Endothelial cell of umbilical vein (primary cell): ENCODE measurements at regions not wholly inside any gene's neighbourhood (a gene's known extent, or its start where the extent isn't known, plus 50 kb on each side); places are given as distances from the start of the nearest gene placed in this dataset.

Experiments
- BruUV-seq: library from RNA; stranded (reverse); fragments of 400-500 nt; replicated peaks from 2 replicates; lab custom pipeline; 2021; lab: Mats Ljungman, UMichigan
- CTCF ChIA-PET: fragments of 300-600, 350-600 bp; sonication (Branson Sonifier 250); formaldehyde crosslinking; loops from one replicate; lab custom pipeline; 2021; ENCODE audit warnings: antibody characterized with exemption, inconsistent platforms; lab: Charles Lee
- POLR2A ChIA-PET: fragments of 300-600, 350-600 bp; sonication (Branson Sonifier 250); formaldehyde crosslinking; loops from one replicate; lab custom pipeline; 2021; ENCODE audit warnings: antibody characterized with exemption, inconsistent platforms; lab: Charles Lee
- DNase-seq: peaks from one replicate; pipeline ENCODE4 v3.0.0-alpha.2; 2011; ENCODE audit warnings: low read depth, low spot score
- FAIRE-seq: peaks from 2 replicates; lab custom pipeline; 2011; peaks lifted over from hg19 to GRCh38; lab: Jason Lieb, UNC
- H2AFZ ChIP-seq: 2 replicates; pipeline ENCODE4 v1.6.0; 2012; ENCODE audit warnings: low read depth, low read length, control low read depth, inconsistent platforms
- H3K27ac ChIP-seq: 2 replicates; pipeline ENCODE4 v1.5.1; 2011; ENCODE audit warnings: low read depth, mild to moderate bottlenecking, control low read depth, low read length, moderate library complexity; ENCODE audit not compliant: insufficient read depth
- H3K27me3 ChIP-seq, 2 experiments: 2 replicates each; pipeline versions ENCODE4 v1.6.0 to v1.6.1; 2011; ENCODE audit warnings: low read length in 2 of 2, mixed read lengths in 1 of 2; ENCODE audit not compliant: control insufficient read depth in 2 of 2, insufficient read depth in 2 of 2
- H3K36me3 ChIP-seq, 2 experiments: 2 replicates in 1 of 2; 3 replicates in 1 of 2; pipeline ENCODE4 v1.5.1; 2011; ENCODE audit warnings: low read length in 2 of 2, mild to moderate bottlenecking in 1 of 2, moderate library complexity in 1 of 2; ENCODE audit not compliant: control insufficient read depth in 2 of 2, insufficient read depth in 2 of 2; ENCODE audit errors: extremely low read depth in 1 of 2
- H3K4me1 ChIP-seq: 3 replicates; pipeline ENCODE4 v1.5.1; 2011; ENCODE audit warnings: mild to moderate bottlenecking, low read length; ENCODE audit not compliant: control insufficient read depth, insufficient read depth; ENCODE audit errors: extremely low read depth
- H3K4me2 ChIP-seq: 2 replicates; pipeline ENCODE4 v1.6.1; 2011; ENCODE audit warnings: low read length, control low read depth, mixed read lengths; ENCODE audit not compliant: insufficient read depth
- H3K4me3 ChIP-seq, 3 experiments: fragments of 200-600 bp in 1 of 3; sonication (generic), shearing (Covaris generic) in 1 of 3; replicated peaks in 1 of 3; 2 replicates each; pipeline ENCODE4 v1.5.1; 2011 to 2016; ENCODE audit warnings: control low read depth in 3 of 3, low read length in 3 of 3, mild to moderate bottlenecking in 2 of 3, inconsistent platforms in 1 of 3, low read depth in 1 of 3, moderate library complexity in 1 of 3; ENCODE audit not compliant: insufficient read depth in 1 of 3
- H3K79me2 ChIP-seq: 2 replicates; pipeline ENCODE4 v1.6.0; 2012; ENCODE audit warnings: low read length, inconsistent platforms; ENCODE audit not compliant: control insufficient read depth, insufficient read depth
- H3K9ac ChIP-seq: replicated peaks from 2 replicates; pipeline ENCODE3; 2011; ENCODE audit warnings: low read length, control low read depth; ENCODE audit not compliant: insufficient read depth; ENCODE audit errors: extremely low read depth
- H3K9me1 ChIP-seq: replicated peaks from 3 replicates; pipeline ENCODE4 v1.6.0; 2011; ENCODE audit warnings: mild to moderate bottlenecking, low read length; ENCODE audit not compliant: control insufficient read depth, insufficient read depth; ENCODE audit errors: extremely low read depth
- H3K9me3 ChIP-seq: replicated peaks from 2 replicates; pipeline ENCODE4 v1.5.1; 2012; ENCODE audit warnings: low read length, inconsistent platforms; ENCODE audit not compliant: control insufficient read depth, insufficient read depth
- H4K20me1 ChIP-seq: replicated peaks from 2 replicates; pipeline ENCODE3; 2011; ENCODE audit warnings: mild to moderate bottlenecking, low read length; ENCODE audit not compliant: control insufficient read depth, insufficient read depth; ENCODE audit errors: extremely low read depth
- EZH2 ChIP-seq: IDR thresholded peaks from 2 replicates; pipeline ENCODE4 v1.6.1; 2012; ENCODE audit warnings: borderline replicate concordance, low read depth, mild to moderate bottlenecking, moderate library complexity, low read length, inconsistent platforms; ENCODE audit not compliant: severe bottlenecking
- FOS ChIP-seq: IDR thresholded peaks from 2 replicates; pipeline ENCODE4 v1.6.1; 2011; ENCODE audit warnings: mild to moderate bottlenecking, low read length, moderate library complexity, borderline replicate concordance; ENCODE audit not compliant: insufficient read depth
- GATA2 ChIP-seq: IDR thresholded peaks from 2 replicates; pipeline ENCODE4 v1.7.0; 2011; ENCODE audit warnings: low read depth, mild to moderate bottlenecking, moderate library complexity, mixed read lengths, low read length; ENCODE audit not compliant: insufficient read length, insufficient read depth
- JUN ChIP-seq: IDR thresholded peaks from 2 replicates; pipeline ENCODE4 v1.6.1; 2011; ENCODE audit warnings: borderline replicate concordance, low read depth; ENCODE audit not compliant: insufficient read length, insufficient read depth
- MYC ChIP-seq: IDR thresholded peaks from one replicate; pipeline ENCODE4 v1.6.1; 2011; ENCODE audit warnings: mild to moderate bottlenecking, low read depth, low read length
- POLR2A ChIP-seq: IDR thresholded peaks from 2 replicates; pipeline ENCODE4 v1.6.1; 2012; ENCODE audit warnings: low read depth, mild to moderate bottlenecking, control low read depth, low read length
- POLR2AphosphoS5 ChIP-seq: IDR thresholded peaks from 2 replicates; pipeline ENCODE4 v1.6.1; 2012; ENCODE audit warnings: low read depth, mild to moderate bottlenecking, control low read depth, low read length, moderate library complexity; ENCODE audit not compliant: insufficient read depth
- dilution Hi-C: fragments of 300-500 bp; cut with MboI; formaldehyde crosslinking; loops from one replicate; pipeline ENCODE4 v1.15.0; 2019; ENCODE audit warnings: low sequenced_read_pairs; ENCODE audit not compliant: extremely low pct_ligation_motif_present
- intact Hi-C: fragments of 100-400 bp; cut with micrococcal nuclease; formaldehyde crosslinking; loops from one replicate; pipeline ENCODE4 v1.10.0; 2022
- TF ChIP-seq, protein P1 (sequence below): IDR thresholded peaks from 2 replicates; pipeline ENCODE4 v1.6.1; 2011; ENCODE audit not compliant: insufficient read depth, insufficient read length
- TF ChIP-seq, protein P2 (sequence below), 2 donors: IDR thresholded peaks; 1 replicate in 1 of 2; 2 replicates in 1 of 2; pipeline ENCODE4 v1.5.1; 2011; ENCODE audit warnings: low read length in 2 of 2, mild to moderate bottlenecking in 2 of 2, moderate library complexity in 2 of 2, control low read depth in 1 of 2, inconsistent platforms in 1 of 2, low read depth in 1 of 2; ENCODE audit not compliant: insufficient read depth in 1 of 2; ENCODE audit errors: extremely low read depth in 1 of 2

DNA sequence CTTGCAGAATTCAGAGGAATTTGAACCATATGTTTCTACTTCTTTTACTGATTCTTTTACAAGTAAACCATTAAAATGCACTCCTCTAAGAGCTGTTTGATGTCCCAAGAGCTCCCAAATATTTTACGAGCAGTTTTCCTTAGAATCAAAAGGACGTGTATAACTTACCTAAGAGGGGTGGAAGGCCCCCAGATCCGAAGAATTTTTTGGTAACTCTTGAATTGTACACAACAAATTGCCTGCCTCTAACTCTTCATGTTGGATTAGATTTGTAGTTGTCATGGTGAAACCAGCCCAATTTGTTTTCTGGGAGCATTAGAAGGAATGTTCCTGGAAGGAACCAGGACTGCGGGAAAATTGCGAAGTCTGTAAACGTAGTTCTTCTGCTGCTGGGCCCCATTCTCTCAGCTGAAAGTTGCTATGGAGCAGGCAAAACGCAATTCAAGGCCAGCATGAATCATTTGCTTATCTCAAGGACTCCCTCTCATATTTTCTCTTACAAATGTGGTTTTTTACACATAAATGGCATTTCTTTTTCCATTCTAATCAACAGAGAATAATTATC is 124.8 kb upstream of the TMEM72 start:
- no peak overlapping the region for H3K27ac ChIP-seq
- H2AFZ ChIP-seq = no peak overlapping the region
- TF ChIP-seq POLR2A = no peak
- no peak for TF ChIP-seq POLR2AphosphoS5
- TF ChIP-seq MYC = no peak
- FAIRE-seq (no peak), DNase-seq (no peak)
- ChIA-PET CTCF (no interaction called here), POLR2A (no interaction called here)
- H4K20me1 ChIP-seq = no peaks in the 10 kb centered on the region
- peaks cover 0 to 2% of the 10 kb centered on the region in 2 experiments for H3K27me3 ChIP-seq
- no peak overlapping the region for H3K9ac ChIP-seq
- H3K9me1 ChIP-seq = no peaks in the 10 kb centered on the region
- no peaks in the 10 kb centered on the region for H3K36me3 ChIP-seq
- intact Hi-C loops (no loop called here), dilution Hi-C loops (no loop called here)
- H3K79me2 ChIP-seq = no peaks in the 10 kb centered on the region
- H3K4me3 ChIP-seq = no peak overlapping the region
- no peaks in the 10 kb centered on the region for H3K9me3 ChIP-seq
- H3K4me2 ChIP-seq = no peak overlapping the region
- BruUV-seq = no TSS peak
- no peaks in the 10 kb centered on the region for H3K4me1 ChIP-seq

DNA sequence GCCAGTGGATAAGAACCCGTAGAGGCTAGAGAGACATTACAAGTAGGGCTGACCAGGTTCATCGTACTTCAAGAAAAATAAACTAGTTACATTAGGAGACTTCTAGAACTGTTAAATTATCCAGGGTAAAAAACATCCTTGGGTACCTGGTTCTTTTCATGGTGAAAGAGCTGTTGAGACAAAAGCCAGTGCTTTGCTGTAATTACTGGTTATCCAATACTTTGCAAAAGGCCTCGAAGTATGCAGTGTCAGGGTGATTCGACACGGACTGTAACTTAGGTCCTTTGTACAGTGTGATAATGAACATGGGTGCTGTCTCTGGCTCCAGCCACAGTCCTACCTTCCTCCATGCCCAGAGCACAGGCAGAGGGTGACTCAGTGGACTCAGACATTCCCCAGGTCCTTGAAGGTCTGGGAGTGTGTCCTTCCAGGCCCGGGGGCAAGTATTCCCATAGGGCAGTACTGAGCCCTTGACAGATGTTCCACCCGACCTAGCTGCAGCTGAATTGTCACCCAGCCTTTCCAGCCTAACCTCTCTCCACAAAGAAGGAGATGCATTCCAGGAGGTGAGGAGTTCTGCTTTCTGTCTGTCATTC is 123.6 kb upstream of the TMEM72 start:
- CTCF ChIA-PET = no interaction called here
- no peak for TF ChIP-seq EZH2
- no peak for TF ChIP-seq GATA2
- TF ChIP-seq, protein P1, sequence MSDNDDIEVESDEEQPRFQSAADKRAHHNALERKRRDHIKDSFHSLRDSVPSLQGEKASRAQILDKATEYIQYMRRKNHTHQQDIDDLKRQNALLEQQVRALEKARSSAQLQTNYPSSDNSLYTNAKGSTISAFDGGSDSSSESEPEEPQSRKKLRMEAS = no peak
- no peak for TF ChIP-seq MYC
- TF ChIP-seq, protein P2, sequence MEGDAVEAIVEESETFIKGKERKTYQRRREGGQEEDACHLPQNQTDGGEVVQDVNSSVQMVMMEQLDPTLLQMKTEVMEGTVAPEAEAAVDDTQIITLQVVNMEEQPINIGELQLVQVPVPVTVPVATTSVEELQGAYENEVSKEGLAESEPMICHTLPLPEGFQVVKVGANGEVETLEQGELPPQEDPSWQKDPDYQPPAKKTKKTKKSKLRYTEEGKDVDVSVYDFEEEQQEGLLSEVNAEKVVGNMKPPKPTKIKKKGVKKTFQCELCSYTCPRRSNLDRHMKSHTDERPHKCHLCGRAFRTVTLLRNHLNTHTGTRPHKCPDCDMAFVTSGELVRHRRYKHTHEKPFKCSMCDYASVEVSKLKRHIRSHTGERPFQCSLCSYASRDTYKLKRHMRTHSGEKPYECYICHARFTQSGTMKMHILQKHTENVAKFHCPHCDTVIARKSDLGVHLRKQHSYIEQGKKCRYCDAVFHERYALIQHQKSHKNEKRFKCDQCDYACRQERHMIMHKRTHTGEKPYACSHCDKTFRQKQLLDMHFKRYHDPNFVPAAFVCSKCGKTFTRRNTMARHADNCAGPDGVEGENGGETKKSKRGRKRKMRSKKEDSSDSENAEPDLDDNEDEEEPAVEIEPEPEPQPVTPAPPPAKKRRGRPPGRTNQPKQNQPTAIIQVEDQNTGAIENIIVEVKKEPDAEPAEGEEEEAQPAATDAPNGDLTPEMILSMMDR (IDR thresholded peaks at IDR 0.05; ENCODE audit: extremely low read depth in 1 of 2, insufficient read depth in 1 of 2, low read depth in 1 of 2, low read length in 2 of 2) = no peak
- no peak for TF ChIP-seq POLR2A
- no peak for TF ChIP-seq FOS
- no peak for TF ChIP-seq POLR2AphosphoS5
- TF ChIP-seq JUN = no peak
- H3K4me2 ChIP-seq = no peak overlapping the region
- no peaks in the 10 kb centered on the region for H3K9me3 ChIP-seq
- no peak overlapping the region for H3K27ac ChIP-seq
- no peak for DNase-seq
- no peak overlapping the region for H3K4me3 ChIP-seq
- no peak overlapping the region for H3K9ac ChIP-seq
- no TSS peak for BruUV-seq
- H3K9me1 ChIP-seq = no peaks in the 10 kb centered on the region
- no peaks in the 10 kb centered on the region for H3K79me2 ChIP-seq
- H4K20me1 ChIP-seq = no peaks in the 10 kb centered on the region
- intact Hi-C loops = no loop called here
- POLR2A ChIA-PET = no interaction called here
- H2AFZ ChIP-seq = no peak overlapping the region
- FAIRE-seq = no peak
- dilution Hi-C loops = no loop called here
- H3K4me1 ChIP-seq = no peaks in the 10 kb centered on the region
- H3K36me3 ChIP-seq = no peaks in the 10 kb centered on the region
- H3K27me3 ChIP-seq = peaks cover 0 to 6% of the 10 kb centered on the region in 2 experiments
